ENCODE measurements at regions not wholly inside any gene's neighbourhood (a gene's known extent, or its start where the extent isn't known, plus 50 kb on each side); places are given as distances from the start of the nearest gene placed in this dataset.
"Not testable (repeated sequence)": the region's sequence is repeated elsewhere in the genome, so short reads cannot be mapped to it uniquely, and the experiment has no call there.

DNA sequence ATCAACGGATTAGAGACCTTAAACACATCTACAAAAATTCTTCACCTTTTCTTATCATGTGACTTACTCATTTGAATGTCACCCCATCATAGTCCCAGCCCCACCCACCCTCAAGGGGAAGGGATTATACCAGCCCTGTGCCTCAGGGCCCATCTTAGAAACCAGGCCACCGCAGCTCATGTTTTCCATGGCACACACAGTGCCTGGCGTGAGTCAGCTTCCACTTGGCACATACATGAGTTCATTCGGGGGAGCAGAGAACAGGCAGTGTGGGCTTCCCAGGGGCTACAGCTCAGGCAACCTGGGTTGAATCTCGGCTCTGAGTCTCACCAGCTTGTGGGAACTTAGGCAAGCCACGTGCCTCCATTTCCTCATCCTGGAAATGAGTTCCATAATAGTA is 310.6 kb downstream of the NPHP4 start:
- intact Hi-C loops (cut with DNase I) = no loop called here
- Histone ChIP-seq H3K27ac (peak overlapping the region in 1 of 2 donors; percentile 2), H3K27me3 (replicated peaks; ENCODE audit: insufficient read depth) (no peaks in the 10 kb centered on the region), H3K4me1 (replicated peaks) (peaks cover 2% of the 10 kb centered on the region), H3K9me3 (no peaks in the 10 kb centered on the region), H3K4me3 (no peak overlapping the region), H3K36me3 (no peaks in the 10 kb centered on the region)
- 37% methylated on average over 6 of the region's 6 CpGs for WGBS
- TF ChIP-seq POLR2AphosphoS5 (IDR thresholded peaks at IDR 0.05) (no peak), POLR2A (IDR thresholded peaks at IDR 0.05) (no peak)
- TF ChIP-seq, protein P1, sequence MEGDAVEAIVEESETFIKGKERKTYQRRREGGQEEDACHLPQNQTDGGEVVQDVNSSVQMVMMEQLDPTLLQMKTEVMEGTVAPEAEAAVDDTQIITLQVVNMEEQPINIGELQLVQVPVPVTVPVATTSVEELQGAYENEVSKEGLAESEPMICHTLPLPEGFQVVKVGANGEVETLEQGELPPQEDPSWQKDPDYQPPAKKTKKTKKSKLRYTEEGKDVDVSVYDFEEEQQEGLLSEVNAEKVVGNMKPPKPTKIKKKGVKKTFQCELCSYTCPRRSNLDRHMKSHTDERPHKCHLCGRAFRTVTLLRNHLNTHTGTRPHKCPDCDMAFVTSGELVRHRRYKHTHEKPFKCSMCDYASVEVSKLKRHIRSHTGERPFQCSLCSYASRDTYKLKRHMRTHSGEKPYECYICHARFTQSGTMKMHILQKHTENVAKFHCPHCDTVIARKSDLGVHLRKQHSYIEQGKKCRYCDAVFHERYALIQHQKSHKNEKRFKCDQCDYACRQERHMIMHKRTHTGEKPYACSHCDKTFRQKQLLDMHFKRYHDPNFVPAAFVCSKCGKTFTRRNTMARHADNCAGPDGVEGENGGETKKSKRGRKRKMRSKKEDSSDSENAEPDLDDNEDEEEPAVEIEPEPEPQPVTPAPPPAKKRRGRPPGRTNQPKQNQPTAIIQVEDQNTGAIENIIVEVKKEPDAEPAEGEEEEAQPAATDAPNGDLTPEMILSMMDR (IDR thresholded peaks at IDR 0.05) = no peak
- DNase-seq (ENCODE audit: low spot score) = no peak

DNA sequence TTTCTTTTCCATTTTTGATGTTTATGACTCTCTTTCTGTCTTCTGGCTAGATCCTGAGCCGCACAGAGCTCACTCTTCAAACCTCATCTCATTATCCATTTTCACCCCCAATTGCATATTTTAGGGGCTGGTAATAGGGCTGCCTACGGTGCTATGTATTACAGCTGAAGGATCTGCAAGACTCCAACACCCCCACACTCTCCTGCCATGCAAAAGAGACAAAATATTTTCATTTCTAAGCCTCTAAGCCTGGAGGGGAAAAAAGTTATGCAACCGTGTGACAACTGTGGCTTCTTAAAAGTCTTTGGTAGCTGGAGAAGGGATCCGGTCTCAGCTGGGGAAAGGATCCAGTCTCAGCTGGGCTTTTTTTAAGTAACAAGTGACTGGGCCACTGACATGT is 311.6 kb downstream of the NPHP4 start:
- no peak overlapping the region for H3K4me3 ChIP-seq
- no peak overlapping the region for H3K27ac ChIP-seq
- intact Hi-C loops (cut with DNase I) = no loop called here
- H3K9me3 ChIP-seq = no peaks in the 10 kb centered on the region
- H3K36me3 ChIP-seq = no peaks in the 10 kb centered on the region
- DNase-seq (ENCODE audit: low spot score) = no peak
- no peaks in the 10 kb centered on the region for H3K27me3 ChIP-seq (replicated peaks; ENCODE audit: insufficient read depth)
- TF ChIP-seq, protein P1 (IDR thresholded peaks at IDR 0.05) = no peak
- TF ChIP-seq POLR2AphosphoS5 (IDR thresholded peaks at IDR 0.05) = no peak
- no peak for TF ChIP-seq POLR2A (IDR thresholded peaks at IDR 0.05)
- WGBS = 84% methylated on average over 4 of the region's 4 CpGs
- H3K4me1 ChIP-seq (replicated peaks) = peaks cover 2% of the 10 kb centered on the region

DNA sequence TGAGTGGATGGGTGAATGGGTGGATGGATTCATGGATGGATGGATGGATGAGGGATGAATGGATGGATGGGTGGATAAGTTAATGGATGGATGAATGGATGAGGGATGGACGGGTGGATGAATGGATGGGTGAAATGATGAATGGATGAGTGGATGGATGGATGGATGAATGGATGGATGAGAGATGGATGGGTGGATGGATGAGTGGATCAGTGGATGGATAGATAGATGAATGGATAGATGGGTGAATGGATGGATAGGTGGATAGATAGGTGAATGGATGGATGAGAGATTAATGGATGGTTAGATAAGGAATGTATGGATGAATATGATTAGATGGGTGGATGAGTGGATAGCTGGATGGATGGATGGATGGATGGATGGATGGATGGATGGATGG is 313.5 kb downstream of the NPHP4 start:
- intact Hi-C loops (cut with DNase I) = no loop called here
- no peaks in the 10 kb centered on the region for H3K4me1 ChIP-seq (replicated peaks)

DNA sequence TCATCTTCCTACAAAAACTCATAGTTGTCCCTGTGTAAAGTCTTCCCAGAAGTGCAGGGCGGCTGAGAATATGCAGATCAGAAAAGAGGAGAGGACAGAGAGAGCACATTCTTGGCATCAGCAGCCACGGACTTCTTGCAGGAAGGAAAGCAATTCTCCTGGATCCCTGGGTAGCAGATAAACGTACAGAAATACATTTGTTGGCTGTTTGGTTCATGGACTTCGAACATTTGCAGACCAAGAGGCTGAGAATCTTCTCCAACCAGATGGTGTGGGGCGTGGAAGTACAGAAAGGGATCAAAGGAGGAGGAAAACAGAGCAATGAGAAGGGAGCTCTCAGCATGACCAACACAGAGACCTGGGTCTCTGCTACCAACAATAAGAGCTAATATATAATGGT is 319.9 kb downstream of the NPHP4 start:
- DNase-seq (ENCODE audit: low spot score); intact Hi-C loops (cut with DNase I); H3K4me3 ChIP-seq; H3K36me3 ChIP-seq; H3K27me3 ChIP-seq (replicated peaks; ENCODE audit: insufficient read depth); H3K27ac ChIP-seq; H3K4me1 ChIP-seq (replicated peaks); H3K9me3 ChIP-seq: not testable (repeated sequence)
- 43% methylated on average over 5 of the region's 5 CpGs for WGBS

More for the DNA sequence above, 313.5 kb downstream of the NPHP4 start:
- 88% methylated on average over 1 of the region's 1 CpG for WGBS
- Histone ChIP-seq H3K4me3 (no peak overlapping the region), H3K27ac (no peak overlapping the region), H3K27me3 (replicated peaks; ENCODE audit: insufficient read depth) (no peaks in the 10 kb centered on the region), H3K9me3 (no peaks in the 10 kb centered on the region), H3K36me3 (no peaks in the 10 kb centered on the region)
- no peak for DNase-seq (ENCODE audit: low spot score)
- TF ChIP-seq POLR2A (IDR thresholded peaks at IDR 0.05) (no peak), POLR2AphosphoS5 (IDR thresholded peaks at IDR 0.05) (no peak)
- TF ChIP-seq, protein P1 (IDR thresholded peaks at IDR 0.05) = no peak

DNA sequence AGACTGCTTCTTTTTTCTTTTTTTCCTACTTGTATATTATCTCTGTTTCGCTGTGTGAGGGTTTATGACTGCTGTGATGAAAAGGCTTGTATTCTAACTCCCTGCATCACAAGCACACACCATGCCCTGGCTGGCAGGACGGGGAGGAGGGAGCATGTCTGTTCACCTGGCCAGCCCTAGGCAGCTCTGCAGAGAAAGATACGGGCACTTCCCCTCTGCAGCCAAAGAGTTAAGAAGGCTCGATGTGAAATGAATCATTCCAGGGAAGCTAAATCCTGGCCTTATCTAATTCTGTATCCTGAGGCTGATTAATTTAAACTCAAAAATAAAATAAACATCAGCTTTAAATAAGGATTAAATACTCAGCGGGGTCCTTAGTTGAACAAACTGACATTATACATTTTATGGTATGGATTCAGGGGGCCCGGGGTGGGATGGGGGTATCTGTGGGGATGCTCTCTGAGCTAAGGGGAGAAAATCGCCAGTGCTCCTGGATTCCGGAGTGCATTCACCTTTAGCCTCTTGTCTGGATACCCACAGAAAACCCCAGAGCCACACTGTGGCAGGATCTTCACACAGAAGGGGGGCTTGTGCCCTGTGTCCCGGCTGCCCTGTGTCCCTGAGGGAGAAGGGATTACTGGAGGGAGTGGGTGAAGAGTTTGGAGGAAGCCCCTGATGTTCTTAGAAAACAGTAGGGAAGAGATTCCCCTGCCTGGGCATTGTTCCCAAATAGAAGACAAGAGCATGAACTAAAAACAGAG is 321.5 kb downstream of the NPHP4 start:
- Histone ChIP-seq H3K9me3 (no peaks in the 10 kb centered on the region), H3K4me1 (replicated peaks) (no peaks in the 10 kb centered on the region), H3K36me3 (no peaks in the 10 kb centered on the region), H3K27ac (no peak overlapping the region), H3K4me3 (no peak overlapping the region), H3K27me3 (replicated peaks; ENCODE audit: insufficient read depth) (no peaks in the 10 kb centered on the region)
- TF ChIP-seq, protein P1 (IDR thresholded peaks at IDR 0.05) = no peak
- TF ChIP-seq POLR2A (IDR thresholded peaks at IDR 0.05) = no peak
- no peak for TF ChIP-seq POLR2AphosphoS5 (IDR thresholded peaks at IDR 0.05)
- WGBS = 70% methylated on average over 9 of the region's 9 CpGs
- intact Hi-C loops (cut with DNase I) = no loop called here
- no peak for DNase-seq (ENCODE audit: low spot score)

Measured in prostate gland (tissue), 2 donors.